ENCODE measurements at regions not wholly inside any gene's neighbourhood (a gene's known extent, or its start where the extent isn't known, plus 50 kb on each side); places are given as distances from the start of the nearest gene placed in this dataset.

- Histone ChIP-seq H4K20me1 (ENCODE audit: insufficient read depth) (no peaks in the 10 kb centered on the region), H3K27ac (no peak overlapping the region), H3K4me1 (ENCODE audit: low read depth, poor library complexity, severe bottlenecking) (no peaks in the 10 kb centered on the region), H3K36me3 (ENCODE audit: insufficient read depth) (no peaks in the 10 kb centered on the region), H3K79me2 (ENCODE audit: insufficient read depth, low read depth) (no peaks in the 10 kb centered on the region), H3K27me3 (ENCODE audit: insufficient read depth, low read depth) (no peaks in the 10 kb centered on the region), H2AFZ (ENCODE audit: low read depth) (no peak overlapping the region), H3K4me2 (no peak overlapping the region), H3K9ac (no peak overlapping the region), H3K4me3 (IDR thresholded peaks at IDR 0.05; ENCODE audit: insufficient read depth, low read depth, low read length) (no peak overlapping the region)
- TF ChIP-seq CTCF (conservative IDR thresholded peaks at IDR 0.05; ENCODE audit: low read depth, low read length): no peak
Observed at GRCh38 chr3:109241459-109242186, 74.7 kb downstream of the DPPA2 start.

- TF ChIP-seq CTCF (conservative IDR thresholded peaks at IDR 0.05; ENCODE audit: low read depth, low read length): no peak
- H4K20me1 ChIP-seq (ENCODE audit: insufficient read depth): no peaks in the 10 kb centered on the region
- no peaks in the 10 kb centered on the region for H3K79me2 ChIP-seq (ENCODE audit: insufficient read depth, low read depth)
- H3K27me3 ChIP-seq (ENCODE audit: insufficient read depth, low read depth): no peaks in the 10 kb centered on the region
- no peak overlapping the region for H3K27ac ChIP-seq
- no peak overlapping the region for H3K4me3 ChIP-seq (IDR thresholded peaks at IDR 0.05; ENCODE audit: insufficient read depth, low read depth, low read length)
- H3K36me3 ChIP-seq (ENCODE audit: insufficient read depth): no peaks in the 10 kb centered on the region
- no peak overlapping the region for H3K4me2 ChIP-seq
- no peak overlapping the region for H3K9ac ChIP-seq
- H3K4me1 ChIP-seq (ENCODE audit: low read depth, poor library complexity, severe bottlenecking): no peaks in the 10 kb centered on the region
- H2AFZ ChIP-seq (ENCODE audit: low read depth): no peak overlapping the region
Observed at GRCh38 chr3:109242187-109242523, 74.2 kb downstream of the DPPA2 start.

Data from KMS-11 (cell line).